WTC11 (cell line): ENCODE measurements at regions not wholly inside any gene's neighbourhood (a gene's known extent, or its start where the extent isn't known, plus 50 kb on each side); places are given as distances from the start of the nearest gene placed in this dataset.

Experiments
- CREB1 ChIP-seq: sonication (generic); formaldehyde crosslinking; IDR thresholded peaks from 2 replicates; pipeline ENCODE4 v1.8.0; 2023; ENCODE audit warnings: mild to moderate bottlenecking, missing genetic modification reagents
- CREM ChIP-seq: sonication (generic); formaldehyde crosslinking; IDR thresholded peaks from 2 replicates; pipeline ENCODE4 v1.8.1; 2022; ENCODE audit warnings: mild to moderate bottlenecking, missing genetic modification reagents, moderate library complexity
- ELF4 ChIP-seq: sonication (generic); formaldehyde crosslinking; IDR thresholded peaks from 2 replicates; pipeline ENCODE4 v1.8.1; 2022; ENCODE audit warnings: low read depth, mild to moderate bottlenecking, moderate library complexity, missing genetic modification reagents
- JUN ChIP-seq: sonication (generic); formaldehyde crosslinking; IDR thresholded peaks from 2 replicates; pipeline ENCODE4 v1.8.0; 2023; ENCODE audit warnings: mild to moderate bottlenecking, missing genetic modification reagents
- RELA ChIP-seq: sonication (generic); formaldehyde crosslinking; IDR thresholded peaks from 2 replicates; pipeline ENCODE4 v1.8.1; 2022; ENCODE audit warnings: missing genetic modification reagents, mild to moderate bottlenecking, borderline replicate concordance
- TCF7 ChIP-seq: sonication (generic); formaldehyde crosslinking; IDR thresholded peaks from 2 replicates; pipeline ENCODE4 v1.8.0; 2022; ENCODE audit warnings: mild to moderate bottlenecking, low read depth, missing genetic modification reagents, moderate library complexity
- ZNF396 ChIP-seq: fragments of 250-450 bp; sonication (Bioruptor Pico); IDR thresholded peaks from 2 replicates; pipeline ENCODE4 v1.8.0; 2021; ENCODE audit warnings: mild to moderate bottlenecking, moderate library complexity, borderline replicate concordance
- TF ChIP-seq, protein P1 (sequence below): fragments of 200-600 bp; IDR thresholded peaks from 2 replicates; pipeline ENCODE4 v1.8.0; 2022; ENCODE audit warnings: antibody characterized with exemption
- TF ChIP-seq, protein P2 (sequence below): sonication (generic); formaldehyde crosslinking; IDR thresholded peaks from 2 replicates; pipeline ENCODE4 v1.8.0; 2022; ENCODE audit warnings: mild to moderate bottlenecking, missing genetic modification reagents
- TF ChIP-seq, protein P3 (sequence below): sonication (generic); formaldehyde crosslinking; IDR thresholded peaks from 2 replicates; pipeline ENCODE4 v1.8.0; 2022; ENCODE audit warnings: mild to moderate bottlenecking, missing genetic modification reagents
- TF ChIP-seq, protein P4 (sequence below): sonication (generic); formaldehyde crosslinking; IDR thresholded peaks from 2 replicates; pipeline ENCODE4 v1.8.1; 2022; ENCODE audit warnings: mild to moderate bottlenecking, missing genetic modification reagents, moderate library complexity, borderline replicate concordance
- TF ChIP-seq, protein P5 (sequence below): sonication (generic); formaldehyde crosslinking; IDR thresholded peaks from 2 replicates; pipeline ENCODE4 v1.8.1; 2023; ENCODE audit warnings: mild to moderate bottlenecking, missing genetic modification reagents, moderate library complexity

DNA sequence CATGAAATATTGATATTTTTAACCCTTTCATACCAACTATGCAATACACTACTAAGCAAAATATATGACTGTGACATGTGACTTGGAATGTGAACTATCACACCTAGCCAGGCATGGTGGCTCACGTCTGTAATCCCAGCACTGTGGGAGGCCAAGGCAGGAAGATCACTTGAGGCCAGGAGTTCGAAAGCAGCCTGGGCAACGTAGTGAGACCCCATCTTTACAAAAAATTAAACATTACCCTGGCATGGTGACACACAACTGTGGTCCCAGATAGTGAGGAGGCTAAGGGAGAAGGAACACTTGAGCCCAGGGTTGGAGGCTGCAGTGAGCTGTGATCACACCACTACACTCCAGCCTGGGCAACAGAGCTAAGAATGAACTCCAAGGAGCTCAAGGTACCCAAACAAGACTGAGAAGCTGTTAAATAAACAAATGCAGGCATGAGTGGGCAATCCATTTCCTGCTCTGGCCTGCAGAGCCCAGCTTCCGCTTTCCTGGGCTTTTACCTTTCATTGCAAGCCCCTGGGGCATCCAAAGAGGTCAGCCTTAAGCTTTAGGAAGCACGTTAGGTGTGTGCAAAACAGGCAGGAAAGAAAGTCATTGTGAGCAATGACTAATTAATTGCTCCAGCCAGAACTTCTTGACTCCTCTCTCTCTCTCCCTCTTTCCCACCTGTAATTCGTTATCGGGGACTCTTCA is 162.1 kb upstream of the FOXK1 start:
- TF ChIP-seq, protein P1, sequence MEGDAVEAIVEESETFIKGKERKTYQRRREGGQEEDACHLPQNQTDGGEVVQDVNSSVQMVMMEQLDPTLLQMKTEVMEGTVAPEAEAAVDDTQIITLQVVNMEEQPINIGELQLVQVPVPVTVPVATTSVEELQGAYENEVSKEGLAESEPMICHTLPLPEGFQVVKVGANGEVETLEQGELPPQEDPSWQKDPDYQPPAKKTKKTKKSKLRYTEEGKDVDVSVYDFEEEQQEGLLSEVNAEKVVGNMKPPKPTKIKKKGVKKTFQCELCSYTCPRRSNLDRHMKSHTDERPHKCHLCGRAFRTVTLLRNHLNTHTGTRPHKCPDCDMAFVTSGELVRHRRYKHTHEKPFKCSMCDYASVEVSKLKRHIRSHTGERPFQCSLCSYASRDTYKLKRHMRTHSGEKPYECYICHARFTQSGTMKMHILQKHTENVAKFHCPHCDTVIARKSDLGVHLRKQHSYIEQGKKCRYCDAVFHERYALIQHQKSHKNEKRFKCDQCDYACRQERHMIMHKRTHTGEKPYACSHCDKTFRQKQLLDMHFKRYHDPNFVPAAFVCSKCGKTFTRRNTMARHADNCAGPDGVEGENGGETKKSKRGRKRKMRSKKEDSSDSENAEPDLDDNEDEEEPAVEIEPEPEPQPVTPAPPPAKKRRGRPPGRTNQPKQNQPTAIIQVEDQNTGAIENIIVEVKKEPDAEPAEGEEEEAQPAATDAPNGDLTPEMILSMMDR: no peak
- TF ChIP-seq, protein P2, sequence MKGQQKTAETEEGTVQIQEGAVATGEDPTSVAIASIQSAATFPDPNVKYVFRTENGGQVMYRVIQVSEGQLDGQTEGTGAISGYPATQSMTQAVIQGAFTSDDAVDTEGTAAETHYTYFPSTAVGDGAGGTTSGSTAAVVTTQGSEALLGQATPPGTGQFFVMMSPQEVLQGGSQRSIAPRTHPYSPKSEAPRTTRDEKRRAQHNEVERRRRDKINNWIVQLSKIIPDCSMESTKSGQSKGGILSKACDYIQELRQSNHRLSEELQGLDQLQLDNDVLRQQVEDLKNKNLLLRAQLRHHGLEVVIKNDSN (CRISPR knock-in tag): no peak
- TF ChIP-seq, protein P3, sequence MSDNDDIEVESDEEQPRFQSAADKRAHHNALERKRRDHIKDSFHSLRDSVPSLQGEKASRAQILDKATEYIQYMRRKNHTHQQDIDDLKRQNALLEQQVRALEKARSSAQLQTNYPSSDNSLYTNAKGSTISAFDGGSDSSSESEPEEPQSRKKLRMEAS (CRISPR knock-in tag): no peak
- TF ChIP-seq JUN (CRISPR knock-in tag) (no peak), TCF7 (no peak), CREM (CRISPR knock-in tag) (no peak), ZNF396 (CRISPR knock-in tag) (no peak), RELA (no peak), CREB1 (CRISPR knock-in tag) (no peak), ELF4 (CRISPR knock-in tag) (no peak)
- TF ChIP-seq, protein P4, sequence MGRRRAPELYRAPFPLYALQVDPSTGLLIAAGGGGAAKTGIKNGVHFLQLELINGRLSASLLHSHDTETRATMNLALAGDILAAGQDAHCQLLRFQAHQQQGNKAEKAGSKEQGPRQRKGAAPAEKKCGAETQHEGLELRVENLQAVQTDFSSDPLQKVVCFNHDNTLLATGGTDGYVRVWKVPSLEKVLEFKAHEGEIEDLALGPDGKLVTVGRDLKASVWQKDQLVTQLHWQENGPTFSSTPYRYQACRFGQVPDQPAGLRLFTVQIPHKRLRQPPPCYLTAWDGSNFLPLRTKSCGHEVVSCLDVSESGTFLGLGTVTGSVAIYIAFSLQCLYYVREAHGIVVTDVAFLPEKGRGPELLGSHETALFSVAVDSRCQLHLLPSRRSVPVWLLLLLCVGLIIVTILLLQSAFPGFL (CRISPR knock-in tag): no peak
- TF ChIP-seq, protein P5, sequence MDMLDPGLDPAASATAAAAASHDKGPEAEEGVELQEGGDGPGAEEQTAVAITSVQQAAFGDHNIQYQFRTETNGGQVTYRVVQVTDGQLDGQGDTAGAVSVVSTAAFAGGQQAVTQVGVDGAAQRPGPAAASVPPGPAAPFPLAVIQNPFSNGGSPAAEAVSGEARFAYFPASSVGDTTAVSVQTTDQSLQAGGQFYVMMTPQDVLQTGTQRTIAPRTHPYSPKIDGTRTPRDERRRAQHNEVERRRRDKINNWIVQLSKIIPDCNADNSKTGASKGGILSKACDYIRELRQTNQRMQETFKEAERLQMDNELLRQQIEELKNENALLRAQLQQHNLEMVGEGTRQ: no peak
